ENCODE measurements at regions not wholly inside any gene's neighbourhood (a gene's known extent, or its start where the extent isn't known, plus 50 kb on each side); places are given as distances from the start of the nearest gene placed in this dataset.

DNA sequence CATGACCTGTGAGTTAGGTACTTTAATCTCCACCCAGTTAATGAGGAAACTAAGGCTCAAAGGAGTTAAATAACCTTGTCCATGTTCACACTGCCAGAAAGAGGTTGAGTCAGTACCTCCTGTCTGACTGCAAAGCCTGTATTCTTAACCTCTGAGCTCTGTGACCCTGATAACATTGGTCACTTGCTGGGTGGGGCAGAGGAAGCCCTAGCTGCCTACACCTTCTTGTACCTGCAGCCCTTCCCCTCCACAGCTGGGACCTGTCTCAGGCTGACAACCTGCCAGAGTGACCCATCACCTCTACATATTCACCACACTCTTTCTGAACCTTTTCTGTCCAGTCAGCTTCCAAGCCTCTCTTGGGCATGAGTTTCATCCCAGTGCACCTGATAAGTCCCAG lies 106.1 kb upstream of the HES1 start:
- TF ChIP-seq, protein P1, sequence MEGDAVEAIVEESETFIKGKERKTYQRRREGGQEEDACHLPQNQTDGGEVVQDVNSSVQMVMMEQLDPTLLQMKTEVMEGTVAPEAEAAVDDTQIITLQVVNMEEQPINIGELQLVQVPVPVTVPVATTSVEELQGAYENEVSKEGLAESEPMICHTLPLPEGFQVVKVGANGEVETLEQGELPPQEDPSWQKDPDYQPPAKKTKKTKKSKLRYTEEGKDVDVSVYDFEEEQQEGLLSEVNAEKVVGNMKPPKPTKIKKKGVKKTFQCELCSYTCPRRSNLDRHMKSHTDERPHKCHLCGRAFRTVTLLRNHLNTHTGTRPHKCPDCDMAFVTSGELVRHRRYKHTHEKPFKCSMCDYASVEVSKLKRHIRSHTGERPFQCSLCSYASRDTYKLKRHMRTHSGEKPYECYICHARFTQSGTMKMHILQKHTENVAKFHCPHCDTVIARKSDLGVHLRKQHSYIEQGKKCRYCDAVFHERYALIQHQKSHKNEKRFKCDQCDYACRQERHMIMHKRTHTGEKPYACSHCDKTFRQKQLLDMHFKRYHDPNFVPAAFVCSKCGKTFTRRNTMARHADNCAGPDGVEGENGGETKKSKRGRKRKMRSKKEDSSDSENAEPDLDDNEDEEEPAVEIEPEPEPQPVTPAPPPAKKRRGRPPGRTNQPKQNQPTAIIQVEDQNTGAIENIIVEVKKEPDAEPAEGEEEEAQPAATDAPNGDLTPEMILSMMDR (IDR thresholded peaks at IDR 0.05; ENCODE audit: low read depth, low read length, poor library complexity, severe bottlenecking) = no peak
- TF ChIP-seq EZH2phosphoT487 (IDR thresholded peaks at IDR 0.05; ENCODE audit: borderline replicate concordance, low read length) = no peak
